ENCODE measurements at regions not wholly inside any gene's neighbourhood (a gene's known extent, or its start where the extent isn't known, plus 50 kb on each side); places are given as distances from the start of the nearest gene placed in this dataset.

DNA sequence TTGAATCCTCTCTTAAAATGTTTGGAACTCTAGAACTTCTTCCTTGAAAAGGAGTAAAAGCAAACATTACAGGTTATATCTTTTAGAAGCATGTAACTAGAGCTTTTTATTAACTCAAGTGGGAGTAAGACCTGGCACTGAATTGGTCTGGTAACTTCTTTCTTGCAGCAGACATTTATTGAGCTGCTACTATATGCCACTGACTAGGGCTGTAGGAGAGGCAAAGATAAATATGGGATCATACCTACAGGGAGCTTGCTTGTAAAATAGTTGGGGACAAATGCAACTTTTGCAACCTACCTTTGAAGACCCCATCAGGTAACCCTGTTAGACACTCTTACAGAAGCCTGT lies 231.9 kb upstream of the TUT7 start:
- H3K4me1 ChIP-seq (replicated peaks in 1 of 2; ENCODE audit: control insufficient read depth in 2 of 2, insufficient read depth in 2 of 2, low read length in 2 of 2), result no peaks in the 10 kb centered on the region
- no peak for FAIRE-seq
- no peaks in the 10 kb centered on the region; a peak in 2 of 5 replicates for H3K27me3 ChIP-seq (ENCODE audit: control insufficient read depth in 2 of 2, insufficient read depth in 2 of 2, low read length in 2 of 2)
- no peaks in the 10 kb centered on the region for H3K36me3 ChIP-seq (ENCODE audit: control insufficient read depth, insufficient read depth, low read length)
- H4K20me1 ChIP-seq (replicated peaks; ENCODE audit: control insufficient read depth, insufficient read depth, low read length), result no peaks in the 10 kb centered on the region
- H3K9ac ChIP-seq (ENCODE audit: insufficient read depth in 1 of 2, low read depth in 2 of 2, low read length in 2 of 2), result no peak overlapping the region
- H3K79me2 ChIP-seq (ENCODE audit: control insufficient read depth, insufficient read depth, low read length), result no peaks in the 10 kb centered on the region
- H3K9me1 ChIP-seq (ENCODE audit: control insufficient read depth, insufficient read depth, low read length), result no peaks in the 10 kb centered on the region
- ChIA-PET POLR2A (interaction anchor here (1.2 kb wide), 1 partner anchor 15 kb away, joined by 3 read pairs; no protein-coding TSS in a partner anchor), CTCF (ENCODE audit: low intra/inter-chr PET ratio) (no interaction called here)
- ATAC-seq, result no peak
- no peak overlapping the region for H3K4me3 ChIP-seq
- DNase-seq (ENCODE audit: extremely low read depth in 1 of 4, low spot score in 3 of 4), result no peak
- no peak overlapping the region for H3K27ac ChIP-seq (ENCODE audit: extremely low read depth, low read depth, low read length)
- in situ Hi-C loops (cut with MboI), result no loop called here
- H2AFZ ChIP-seq (ENCODE audit: low read depth, low read length), result no peak overlapping the region
- H3K4me2 ChIP-seq (ENCODE audit: insufficient read depth, low read length), result no peak overlapping the region
- intact Hi-C loops (cut with micrococcal nuclease), result no loop called here
- no peaks in the 10 kb centered on the region for H3K9me3 ChIP-seq (replicated peaks; ENCODE audit: control insufficient read depth, insufficient read depth, low read depth, low read length)
- TF ChIP-seq POLR2B (IDR thresholded peaks at IDR 0.05; ENCODE audit: low read depth, partially characterized antibody) (no peak), CBFA2T2 (conservative IDR thresholded peaks at IDR 0.05) (no peak), RBBP5 (IDR thresholded peaks at IDR 0.05; ENCODE audit: borderline replicate concordance, insufficient read depth, low read length, poor library complexity, severe bottlenecking) (no peak), GABPB1 (CRISPR knock-in tag; IDR thresholded peaks at IDR 0.05) (no peak), CREB1 (IDR thresholded peaks at IDR 0.05) (no peak), CREB1 (CRISPR knock-in tag; IDR thresholded peaks at IDR 0.05) (no peak), ZBTB1 (CRISPR knock-in tag; IDR thresholded peaks at IDR 0.05; ENCODE audit: borderline replicate concordance, low read depth) (no peak), CBFB (CRISPR knock-in tag; IDR thresholded peaks at IDR 0.05) (no peak)
- TF ChIP-seq, protein P1, sequence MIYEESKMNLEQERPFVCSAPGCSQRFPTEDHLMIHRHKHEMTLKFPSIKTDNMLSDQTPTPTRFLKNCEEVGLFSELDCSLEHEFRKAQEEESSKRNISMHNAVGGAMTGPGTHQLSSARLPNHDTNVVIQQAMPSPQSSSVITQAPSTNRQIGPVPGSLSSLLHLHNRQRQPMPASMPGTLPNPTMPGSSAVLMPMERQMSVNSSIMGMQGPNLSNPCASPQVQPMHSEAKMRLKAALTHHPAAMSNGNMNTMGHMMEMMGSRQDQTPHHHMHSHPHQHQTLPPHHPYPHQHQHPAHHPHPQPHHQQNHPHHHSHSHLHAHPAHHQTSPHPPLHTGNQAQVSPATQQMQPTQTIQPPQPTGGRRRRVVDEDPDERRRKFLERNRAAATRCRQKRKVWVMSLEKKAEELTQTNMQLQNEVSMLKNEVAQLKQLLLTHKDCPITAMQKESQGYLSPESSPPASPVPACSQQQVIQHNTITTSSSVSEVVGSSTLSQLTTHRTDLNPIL (CRISPR knock-in tag; IDR thresholded peaks at IDR 0.05), result no peak
- no TSS peak for BruUV-seq (replicated peaks)

Measured in K562 (cell line).